Loucy (cell line): ENCODE measurements at regions not wholly inside any gene's neighbourhood (a gene's known extent, or its start where the extent isn't known, plus 50 kb on each side); places are given as distances from the start of the nearest gene placed in this dataset.

Experiments used
- H2AFZ ChIP-seq: fragments of 200-600 bp; sonication (generic); 2 replicates; pipeline ENCODE4 v1.6.0; 2016; ENCODE audit warnings: antibody characterized with exemption, mild to moderate bottlenecking, low read length, moderate library complexity
- H3F3A ChIP-seq: fragments of 200-600 bp; 2 replicates; pipeline ENCODE4 v1.6.0; 2016; ENCODE audit warnings: antibody characterized with exemption, low read depth, mild to moderate bottlenecking
- H3K27me3 ChIP-seq: fragments of 200-600 bp; sonication (generic); 2 replicates; pipeline ENCODE4 v1.6.1; 2014; ENCODE audit warnings: low read length, mild to moderate bottlenecking; ENCODE audit not compliant: insufficient read depth, poor library complexity, severe bottlenecking
- H3K36me3 ChIP-seq: fragments of 200-600 bp; sonication (generic); 2 replicates; pipeline ENCODE4 v1.6.1; 2016; ENCODE audit warnings: low read length; ENCODE audit not compliant: insufficient read depth
- H3K4me1 ChIP-seq: fragments of 200-600 bp; sonication (generic); 2 replicates; pipeline ENCODE4 v1.5.1; 2014; ENCODE audit warnings: low read length, mild to moderate bottlenecking; ENCODE audit not compliant: insufficient read depth, poor library complexity, severe bottlenecking
- H3K4me2 ChIP-seq: fragments of 200-600 bp; sonication (generic); 2 replicates; pipeline ENCODE4 v1.6.0; 2014; ENCODE audit warnings: antibody characterized with exemption, low read length, low read depth, mild to moderate bottlenecking; ENCODE audit not compliant: poor library complexity, severe bottlenecking
- H3K4me3 ChIP-seq: fragments of 200-600 bp; sonication (generic); 2 replicates; pipeline ENCODE4 v1.5.1; 2014; ENCODE audit warnings: low read length, mild to moderate bottlenecking, mixed read lengths; ENCODE audit not compliant: poor library complexity, severe bottlenecking
- H3K79me2 ChIP-seq: fragments of 200-600 bp; sonication (generic); 2 replicates; pipeline ENCODE4 v1.6.1; 2014; ENCODE audit warnings: low read length; ENCODE audit not compliant: insufficient read depth
- H3K9ac ChIP-seq: fragments of 200-600 bp; sonication (generic); 2 replicates; pipeline ENCODE4 v1.6.0; 2014; ENCODE audit warnings: mild to moderate bottlenecking, low read depth, low read length, moderate library complexity; ENCODE audit not compliant: poor library complexity, severe bottlenecking
- H3K9me2 ChIP-seq: fragments of 200-600 bp; sonication (generic); replicated peaks from 2 replicates; pipeline ENCODE4 v1.6.1; 2016; ENCODE audit warnings: low read depth, low read length, mixed read lengths
- H3K9me3 ChIP-seq: fragments of 200-600 bp; sonication (generic); 2 replicates; pipeline ENCODE4 v1.6.1; 2014; ENCODE audit warnings: mild to moderate bottlenecking, antibody characterized with exemption, low read length, low read depth; ENCODE audit not compliant: insufficient read depth
- H4K20me1 ChIP-seq: fragments of 200-600 bp; sonication (generic); 2 replicates; pipeline ENCODE4 v1.6.0; 2014; ENCODE audit warnings: antibody characterized with exemption, low read length, mild to moderate bottlenecking; ENCODE audit not compliant: insufficient read depth, poor library complexity, severe bottlenecking
- CTCF ChIP-seq: fragments of 200-600 bp; sonication (generic); conservative IDR thresholded peaks from 2 replicates; pipeline ENCODE4 v1.5.1; 2014; ENCODE audit warnings: mild to moderate bottlenecking, antibody characterized with exemption, low read length
- EZH2phosphoT487 ChIP-seq: fragments of 200-600 bp; IDR thresholded peaks from 2 replicates; pipeline ENCODE4 v1.6.1; 2018; ENCODE audit warnings: antibody characterized with exemption, mild to moderate bottlenecking, moderate library complexity, borderline replicate concordance

GRCh38 chr4:53925050-53925605 lies 139.3 kb downstream of the CHIC2 start:
- Histone ChIP-seq H3K9me3 (no peaks in the 10 kb centered on the region), H3K4me3 (no peak overlapping the region), H4K20me1 (no peaks in the 10 kb centered on the region), H3F3A (no peaks in the 10 kb centered on the region), H3K27me3 (no peaks in the 10 kb centered on the region), H3K79me2 (no peaks in the 10 kb centered on the region), H3K4me1 (peaks cover 14% of the 10 kb centered on the region), H3K4me2 (no peak overlapping the region), H3K9ac (no peak overlapping the region), H3K9me2 (no peaks in the 10 kb centered on the region), H2AFZ (no peak overlapping the region), H3K36me3 (no peaks in the 10 kb centered on the region)
- no peak for TF ChIP-seq EZH2phosphoT487
- no peak for TF ChIP-seq CTCF

DNA sequence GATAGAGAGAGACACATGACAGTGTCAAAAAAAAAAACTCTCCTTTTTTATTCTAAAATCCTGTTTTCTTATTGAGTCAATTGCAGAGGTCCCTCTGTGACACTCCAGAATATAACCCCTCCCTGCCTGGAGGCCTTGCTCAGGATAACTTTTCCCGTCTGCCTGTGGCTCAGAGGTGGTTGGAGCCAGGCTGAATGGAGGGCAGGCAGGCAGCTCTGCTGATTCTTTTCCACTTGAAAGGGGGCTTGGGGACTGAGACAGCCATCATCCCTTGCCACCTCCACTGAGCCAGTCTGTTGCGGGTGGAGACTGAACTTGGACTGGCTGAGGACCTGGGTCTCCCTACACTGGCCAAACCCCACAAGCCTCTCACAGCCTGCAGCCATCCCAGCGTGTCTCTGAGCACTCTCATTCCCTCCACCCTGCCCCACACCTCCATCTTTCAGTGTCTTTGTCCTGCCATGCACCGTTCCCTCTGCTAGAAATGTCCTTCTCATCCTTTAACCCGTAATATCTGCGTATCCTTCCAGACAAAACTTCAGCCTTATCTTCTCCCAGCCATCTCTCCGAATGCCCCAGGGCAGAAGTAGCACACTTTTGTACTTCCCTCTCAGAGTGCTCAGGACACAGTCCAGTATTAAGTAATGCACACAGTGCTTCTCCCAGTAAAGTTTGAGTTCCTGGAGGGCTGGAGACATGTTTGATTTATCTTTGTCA lies 139.9 kb downstream of the CHIC2 start:
- H4K20me1 ChIP-seq = no peaks in the 10 kb centered on the region
- no peak for TF ChIP-seq CTCF
- no peak for TF ChIP-seq EZH2phosphoT487
- no peak overlapping the region for H3K4me3 ChIP-seq
- peaks cover 10% of the 10 kb centered on the region for H3K4me1 ChIP-seq
- no peak overlapping the region for H3K9ac ChIP-seq
- no peak overlapping the region for H3K4me2 ChIP-seq
- H3K79me2 ChIP-seq = no peaks in the 10 kb centered on the region
- no peaks in the 10 kb centered on the region for H3F3A ChIP-seq
- H3K9me2 ChIP-seq = no peaks in the 10 kb centered on the region
- H2AFZ ChIP-seq = no peak overlapping the region
- H3K36me3 ChIP-seq = no peaks in the 10 kb centered on the region
- H3K27me3 ChIP-seq = no peaks in the 10 kb centered on the region
- H3K9me3 ChIP-seq = no peaks in the 10 kb centered on the region

GRCh38 chr4:53923921-53924320 lies 140.5 kb downstream of the CHIC2 start:
- TF ChIP-seq CTCF = no peak
- no peak for TF ChIP-seq EZH2phosphoT487
- Histone ChIP-seq H3K4me1 (peaks cover 10% of the 10 kb centered on the region), H3K79me2 (no peaks in the 10 kb centered on the region), H3K9ac (no peak overlapping the region), H4K20me1 (no peaks in the 10 kb centered on the region), H3K4me3 (no peak overlapping the region), H3K36me3 (no peaks in the 10 kb centered on the region), H3K9me3 (no peaks in the 10 kb centered on the region), H3F3A (no peaks in the 10 kb centered on the region), H3K27me3 (no peaks in the 10 kb centered on the region), H3K9me2 (no peaks in the 10 kb centered on the region), H2AFZ (no peak overlapping the region), H3K4me2 (no peak overlapping the region)
